H1 (cell line): ENCODE measurements at regions not wholly inside any gene's neighbourhood (a gene's known extent, or its start where the extent isn't known, plus 50 kb on each side); places are given as distances from the start of the nearest gene placed in this dataset.

Experiments
- CHD1 ChIP-seq: IDR thresholded peaks from 2 replicates; pipeline ENCODE4 v1.6.1; 2012; ENCODE audit warnings: low read depth, low read length, improper control_type of control experiment
- EGR1 ChIP-seq: IDR thresholded peaks from 2 replicates; pipeline ENCODE4 v1.6.1; 2011; ENCODE audit warnings: low read depth, low read length, borderline replicate concordance
- SIX5 ChIP-seq: IDR thresholded peaks from 2 replicates; pipeline ENCODE4 v1.6.1; 2011; ENCODE audit warnings: mild to moderate bottlenecking, low read depth, low read length
- TF ChIP-seq, protein P1 (sequence below): IDR thresholded peaks from 2 replicates; pipeline ENCODE4 v1.6.1; 2011; ENCODE audit warnings: low read length, improper control_type of control experiment
- TF ChIP-seq, protein P2 (sequence below): IDR thresholded peaks from 2 replicates; pipeline ENCODE4 v1.6.1; 2011; ENCODE audit warnings: low read depth, mild to moderate bottlenecking, low read length; ENCODE audit not compliant: insufficient read depth

DNA sequence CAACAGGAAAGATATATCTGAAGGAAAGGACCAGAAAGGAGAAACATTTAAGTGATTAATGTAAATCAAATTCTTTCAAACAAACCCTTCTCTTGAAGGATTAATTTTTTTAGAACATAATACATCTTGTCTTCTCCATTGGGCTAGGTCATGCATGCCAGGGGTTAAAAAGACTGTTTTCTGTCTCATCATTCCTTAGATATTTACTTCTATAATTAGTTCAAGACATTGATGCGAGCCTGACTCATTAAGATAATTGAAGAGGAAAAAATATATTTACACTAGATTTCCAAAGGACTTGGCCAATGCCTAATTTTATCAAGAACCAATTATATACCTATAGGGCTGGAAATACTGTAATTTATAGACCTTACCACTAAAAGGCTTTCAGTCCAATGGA lies 166.6 kb upstream of the SETBP1 start (continued):
- TF ChIP-seq EGR1 (no peak), CHD1 (no peak), SIX5 (no peak)
- TF ChIP-seq, protein P1, sequence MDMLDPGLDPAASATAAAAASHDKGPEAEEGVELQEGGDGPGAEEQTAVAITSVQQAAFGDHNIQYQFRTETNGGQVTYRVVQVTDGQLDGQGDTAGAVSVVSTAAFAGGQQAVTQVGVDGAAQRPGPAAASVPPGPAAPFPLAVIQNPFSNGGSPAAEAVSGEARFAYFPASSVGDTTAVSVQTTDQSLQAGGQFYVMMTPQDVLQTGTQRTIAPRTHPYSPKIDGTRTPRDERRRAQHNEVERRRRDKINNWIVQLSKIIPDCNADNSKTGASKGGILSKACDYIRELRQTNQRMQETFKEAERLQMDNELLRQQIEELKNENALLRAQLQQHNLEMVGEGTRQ = no peak
- TF ChIP-seq, protein P2, sequence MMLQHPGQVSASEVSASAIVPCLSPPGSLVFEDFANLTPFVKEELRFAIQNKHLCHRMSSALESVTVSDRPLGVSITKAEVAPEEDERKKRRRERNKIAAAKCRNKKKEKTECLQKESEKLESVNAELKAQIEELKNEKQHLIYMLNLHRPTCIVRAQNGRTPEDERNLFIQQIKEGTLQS = no peak
